HG03025 (cell line): ENCODE measurements at regions not wholly inside any gene's neighbourhood (a gene's known extent, or its start where the extent isn't known, plus 50 kb on each side); places are given as distances from the start of the nearest gene placed in this dataset.

Source experiments
- ATAC-seq: cut with Tn5 transposase; IDR thresholded peaks from one replicate; pipeline ENCODE4 v1.9.1; 2021; ENCODE audit warnings: mild to moderate bottlenecking, moderate library complexity; ENCODE audit not compliant: unreplicated experiment, low FRiP score

DNA sequence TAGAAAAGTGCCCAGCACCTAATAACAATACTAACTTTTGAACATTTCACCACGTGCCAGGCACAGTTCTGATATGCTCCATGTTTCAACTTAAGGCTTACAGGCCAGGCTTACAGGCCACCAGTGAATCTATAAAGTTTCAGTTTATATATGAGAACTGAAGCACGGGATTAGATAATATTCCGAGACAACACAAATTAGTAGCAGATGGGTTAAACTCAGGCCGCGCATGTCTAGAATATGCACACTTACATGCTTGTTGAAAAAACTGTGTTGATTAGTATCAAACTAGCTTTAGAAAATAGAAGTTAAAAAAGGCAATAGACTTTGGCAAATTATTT, 587.9 kb downstream of the MTRR start:
- no peak for ATAC-seq

DNA sequence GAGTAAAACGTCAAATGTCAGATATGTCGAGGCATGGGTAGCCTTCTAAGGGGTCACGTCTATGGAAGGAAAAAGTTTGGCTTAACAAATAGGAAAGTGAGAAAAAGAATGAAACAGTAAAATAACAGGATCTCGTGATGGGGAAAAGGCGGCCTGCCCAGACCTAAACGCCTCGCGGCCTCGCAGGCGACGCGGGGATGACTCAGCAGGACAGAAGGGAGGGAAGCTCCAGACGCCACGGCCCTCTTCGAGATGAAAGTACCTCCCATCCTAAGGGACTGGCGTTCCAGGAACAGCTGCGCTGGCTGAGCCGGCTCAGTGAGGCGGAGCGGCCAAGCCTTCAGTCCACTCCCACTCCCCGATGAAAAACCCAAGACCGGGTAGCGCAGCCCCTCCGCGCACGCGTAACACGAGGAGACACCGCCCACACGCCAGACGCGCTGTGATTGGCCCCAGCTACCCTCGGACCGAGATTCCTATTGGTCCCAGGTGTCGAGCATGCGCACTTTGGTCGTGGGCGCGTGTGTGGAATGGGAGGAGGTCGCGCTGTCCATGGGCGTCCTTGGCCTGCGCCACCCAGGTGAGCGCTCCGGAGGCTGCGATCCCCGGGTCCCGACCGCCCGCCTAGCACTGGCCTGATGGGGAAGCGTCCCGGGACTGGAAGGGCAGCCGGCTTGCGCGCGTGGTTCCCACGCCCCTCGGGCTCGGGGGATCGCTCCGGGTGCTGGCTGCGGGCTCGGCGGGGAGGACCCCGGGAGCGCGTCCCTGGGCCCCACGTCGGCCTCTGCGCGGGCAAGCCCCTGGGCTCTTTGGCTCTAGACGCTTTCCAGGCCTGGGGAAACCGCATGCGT, 588.5 kb downstream of the MTRR start:
- peak; percentile 91 for ATAC-seq

DNA sequence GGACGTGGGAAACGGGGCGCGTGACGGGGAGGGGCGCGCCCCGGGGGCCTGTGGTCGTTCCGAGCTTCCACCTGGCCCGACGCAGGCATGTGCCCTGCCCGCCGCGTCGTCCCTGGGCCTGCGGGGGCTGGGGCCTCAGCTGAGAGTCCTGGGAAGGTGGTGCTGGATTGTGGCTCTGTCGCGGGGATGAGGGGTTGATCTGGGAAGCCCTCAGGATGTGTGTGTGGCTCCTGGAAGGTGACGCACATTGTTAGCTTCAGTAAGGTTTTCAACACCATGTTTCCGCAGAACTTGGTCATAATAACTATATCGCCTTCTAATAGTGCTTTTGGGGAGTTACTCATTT, 589.1 kb downstream of the MTRR start:
- peak; percentile 24 for ATAC-seq

DNA sequence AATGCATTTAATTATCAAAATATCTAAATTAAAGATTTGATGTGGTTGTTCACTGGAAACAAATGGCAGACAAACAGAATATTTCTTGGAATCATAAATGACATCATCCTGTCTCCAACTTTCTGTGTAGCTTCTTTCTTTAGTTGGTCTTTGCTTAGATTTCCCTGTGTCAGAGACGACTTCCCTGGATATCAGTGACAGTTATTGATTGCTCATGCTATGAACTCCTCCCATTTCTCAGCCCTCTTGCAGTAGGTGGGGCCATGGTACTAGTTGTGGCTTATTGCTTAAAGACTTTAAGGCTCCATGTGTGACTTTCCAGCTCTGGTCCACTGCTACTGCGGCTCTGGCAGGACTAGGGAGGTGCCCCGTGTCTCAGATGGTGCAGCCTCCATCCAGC, 592.6 kb downstream of the MTRR start:
- ATAC-seq = no peak

DNA sequence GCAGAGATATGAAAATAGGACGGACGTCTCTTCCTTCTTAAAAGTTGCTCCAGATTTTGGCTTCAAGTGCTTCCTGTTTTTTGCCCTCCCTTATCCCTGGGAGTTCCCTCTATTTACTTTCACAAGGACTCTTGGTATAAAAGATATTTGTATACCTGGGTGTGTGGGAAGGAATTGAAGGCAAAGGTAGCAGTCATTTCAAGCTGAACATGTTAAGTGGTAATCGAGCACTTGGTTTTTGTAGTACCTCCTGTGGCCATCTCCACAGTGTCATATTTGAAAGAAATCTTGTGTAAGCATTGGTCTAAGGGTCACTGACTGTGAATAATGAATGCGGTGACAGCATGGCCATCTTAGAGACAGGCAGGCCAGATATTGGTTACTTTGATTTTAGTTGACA, 593.6 kb downstream of the MTRR start:
- ATAC-seq = no peak

DNA sequence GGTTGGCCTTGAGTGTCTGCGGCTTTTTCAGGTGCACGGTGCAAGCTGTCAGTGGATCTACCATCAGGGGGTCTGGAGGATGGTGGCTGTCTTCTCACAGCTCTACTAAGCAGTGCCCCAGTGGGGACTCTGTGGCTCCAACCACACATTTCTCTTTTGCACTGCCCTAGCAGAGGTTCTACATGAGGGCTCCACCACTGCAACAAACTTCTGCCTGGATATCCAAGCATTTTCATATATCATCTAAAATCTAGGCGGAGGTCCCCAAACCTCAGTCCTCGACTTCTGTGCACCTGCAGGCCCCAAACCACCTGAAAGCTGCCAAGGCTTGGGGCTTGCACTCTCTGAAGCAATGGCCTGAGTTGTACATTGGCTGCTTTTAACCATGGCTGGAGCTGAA, 601.5 kb downstream of the MTRR start:
- no peak for ATAC-seq

DNA sequence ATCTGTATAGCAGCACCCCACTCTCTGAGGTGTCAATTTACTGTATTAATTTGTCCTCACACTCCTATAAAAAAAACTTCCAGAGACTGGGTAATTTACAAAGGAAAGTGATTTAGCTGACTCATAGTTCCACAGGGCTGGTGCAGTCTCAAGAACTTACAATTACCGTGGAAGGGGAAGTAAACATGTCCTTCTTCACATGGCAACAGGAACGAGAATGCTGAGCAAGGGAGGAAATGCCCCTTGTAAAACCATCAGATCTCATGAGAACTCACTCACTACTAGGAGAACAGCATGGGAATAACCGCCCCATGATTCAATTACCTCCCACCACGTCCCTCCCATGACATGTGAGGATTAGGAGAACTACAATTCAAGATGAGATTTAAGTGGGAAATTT, 602.6 kb downstream of the MTRR start:
- ATAC-seq = no peak

DNA sequence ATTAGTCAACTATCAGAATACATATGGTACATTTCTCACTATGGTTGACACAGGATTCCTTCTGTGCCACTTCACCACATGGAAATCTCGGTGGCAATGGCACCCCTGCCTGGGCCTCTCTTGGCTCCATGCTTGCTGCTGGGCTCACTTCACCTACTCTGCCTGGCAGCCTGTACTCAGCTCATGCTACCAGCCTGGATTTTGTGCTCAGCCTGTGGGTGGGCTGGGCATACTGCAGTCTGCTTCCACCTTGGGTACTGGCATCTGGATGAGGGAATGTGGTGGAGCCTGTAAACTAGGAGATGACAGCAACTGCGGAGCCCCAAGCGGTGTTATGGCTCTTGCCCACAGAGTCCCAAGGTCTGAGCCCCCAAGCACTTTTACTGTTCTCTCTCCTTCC, 604.1 kb downstream of the MTRR start:
- ATAC-seq = no peak

DNA sequence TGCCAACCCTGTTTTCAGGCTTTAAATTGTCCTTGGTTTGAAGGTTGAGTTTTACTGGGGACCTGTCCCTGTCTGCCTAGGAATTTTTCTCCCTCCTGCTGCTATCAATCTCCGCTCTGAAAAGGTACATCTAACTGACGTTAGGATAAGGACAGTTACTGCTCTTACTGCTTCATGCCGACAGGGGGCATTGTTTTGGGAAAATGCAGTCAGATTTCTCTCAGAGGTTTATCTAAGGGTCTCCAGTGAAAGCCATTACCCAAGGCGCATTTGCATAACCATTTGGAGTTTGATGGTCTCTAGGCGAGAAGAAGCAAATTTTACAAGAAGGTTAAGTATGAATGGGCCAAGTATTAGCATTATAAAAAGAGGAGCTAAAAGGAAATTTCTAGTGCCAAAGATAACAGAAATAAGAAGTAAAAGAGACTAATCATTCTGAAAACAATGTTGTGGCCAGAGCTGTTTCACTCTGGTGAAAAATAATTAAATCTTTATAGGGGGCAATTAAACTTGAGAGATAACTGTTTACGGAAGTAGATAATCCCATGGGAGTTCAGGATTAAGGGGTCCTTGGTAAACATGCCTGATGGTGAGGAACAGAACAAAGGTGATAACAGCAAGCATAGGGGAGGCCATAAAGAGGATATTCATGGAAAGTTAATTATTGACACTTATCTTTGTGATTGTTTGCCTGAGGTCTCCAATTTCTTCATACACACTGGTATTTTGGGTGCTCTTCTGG, 605.0 kb downstream of the MTRR start:
- no peak for ATAC-seq

DNA sequence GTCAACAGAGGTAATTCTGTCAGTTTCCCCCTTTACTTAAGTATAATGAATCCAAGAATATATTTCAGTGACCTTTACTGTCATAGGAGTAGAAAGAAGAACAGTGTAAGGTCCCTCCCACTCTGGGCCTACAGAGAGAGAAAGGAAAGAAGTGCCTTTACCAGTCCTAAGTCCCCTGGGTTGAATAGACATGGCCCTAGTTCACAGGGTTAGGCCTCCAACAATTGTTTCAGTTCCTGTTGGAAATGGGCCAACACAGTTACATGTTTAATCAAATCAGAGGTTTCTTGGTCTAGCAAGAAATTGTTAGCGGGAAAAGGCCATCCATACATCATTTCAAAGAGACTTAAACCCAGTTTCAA, 605.6 kb downstream of the MTRR start:
- no peak for ATAC-seq

DNA sequence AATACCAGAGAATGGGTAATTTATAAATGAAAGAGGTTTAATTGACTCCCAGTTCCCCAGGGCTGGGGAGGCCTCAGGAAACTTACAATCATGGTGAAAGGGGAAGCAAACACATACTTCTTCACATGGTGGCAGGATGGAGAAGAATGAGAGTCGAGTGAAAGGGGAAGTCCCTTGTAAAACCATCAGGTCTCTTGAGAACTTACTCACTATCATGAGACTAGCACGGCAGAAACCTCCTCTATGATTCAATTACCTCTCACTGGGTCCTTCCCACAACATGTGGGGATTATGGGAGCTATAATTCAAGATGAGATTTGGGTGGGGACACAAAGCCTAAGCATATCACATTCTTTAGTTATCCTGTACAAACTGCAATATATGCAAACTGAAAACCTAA, 609.4 kb downstream of the MTRR start:
- ATAC-seq = no peak

DNA sequence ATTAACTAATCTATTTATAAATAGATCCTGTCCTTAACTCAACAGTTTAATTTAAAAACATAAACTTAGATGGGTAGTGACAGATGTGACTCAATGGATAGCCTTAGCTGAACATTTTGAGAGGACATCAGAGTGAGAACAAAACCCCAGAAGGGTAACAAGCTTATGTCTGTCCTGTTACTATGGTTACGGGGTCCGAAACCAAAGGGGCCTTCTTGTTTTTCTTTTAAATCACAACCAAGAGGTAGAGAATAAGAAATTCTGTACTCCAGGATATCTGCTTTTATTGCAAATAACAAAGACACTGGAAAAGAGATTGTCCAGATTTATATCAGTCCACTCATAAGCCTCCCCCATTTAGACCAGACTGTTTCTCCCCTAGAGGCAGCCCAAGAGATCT, 612.1 kb downstream of the MTRR start:
- ATAC-seq = no peak

DNA sequence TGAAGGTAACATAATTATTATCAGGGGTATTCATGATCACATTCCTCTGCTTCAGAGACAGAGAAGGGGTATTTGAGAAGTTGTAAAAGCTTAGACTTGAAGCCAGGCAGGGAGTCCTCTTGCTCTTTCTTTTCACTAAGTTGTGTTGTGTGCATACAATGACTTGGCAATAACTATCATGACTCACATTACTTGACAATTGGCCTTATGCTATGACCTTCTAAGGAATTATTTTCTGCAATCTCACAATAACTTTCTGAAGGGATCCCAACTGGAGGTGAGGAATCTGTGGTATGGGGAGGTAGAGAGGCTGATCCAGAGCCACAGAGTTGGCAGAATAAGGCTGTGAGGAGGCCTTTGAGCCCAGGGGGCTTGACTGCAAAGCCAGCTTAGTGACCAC, 622.3 kb downstream of the MTRR start:
- ATAC-seq = no peak

DNA sequence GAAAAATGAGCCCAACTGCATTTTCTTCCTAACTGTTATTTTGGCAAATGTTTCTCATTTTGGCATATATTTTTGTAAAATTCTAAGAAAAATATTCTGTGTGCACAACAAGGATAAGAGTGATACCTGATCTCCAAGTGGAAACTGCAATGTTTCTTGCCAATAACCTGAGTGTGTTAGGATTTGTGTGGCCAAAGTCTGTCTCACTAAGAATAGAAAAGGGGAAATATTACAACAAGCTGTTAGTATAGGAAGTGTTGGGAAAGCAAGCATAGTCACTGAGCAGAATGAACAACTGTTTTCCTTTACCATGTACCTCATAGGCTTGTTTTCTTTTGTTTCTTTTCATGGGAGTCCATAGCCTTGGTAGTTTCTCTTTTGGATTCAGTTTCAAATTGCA, 624.2 kb downstream of the MTRR start:
- ATAC-seq = no peak

DNA sequence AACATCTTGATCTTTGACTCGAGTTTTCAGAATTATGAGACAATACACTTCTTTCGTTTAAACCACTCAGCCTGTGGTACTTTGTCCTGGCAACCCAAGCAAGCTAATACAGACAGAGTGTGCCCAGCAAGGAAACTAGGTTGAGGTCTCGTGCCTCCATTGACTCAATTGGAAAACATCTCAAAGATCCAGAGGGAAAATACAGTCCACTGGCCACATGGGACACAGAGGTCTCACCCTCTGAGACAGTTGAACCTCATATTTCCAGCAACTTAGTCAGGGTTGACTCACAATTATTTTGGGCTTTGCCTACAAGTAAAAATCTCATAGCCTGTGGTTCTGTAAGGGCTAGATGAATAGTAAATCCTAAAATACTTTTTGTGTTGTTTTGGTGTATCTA, 631.5 kb downstream of the MTRR start:
- no peak for ATAC-seq

DNA sequence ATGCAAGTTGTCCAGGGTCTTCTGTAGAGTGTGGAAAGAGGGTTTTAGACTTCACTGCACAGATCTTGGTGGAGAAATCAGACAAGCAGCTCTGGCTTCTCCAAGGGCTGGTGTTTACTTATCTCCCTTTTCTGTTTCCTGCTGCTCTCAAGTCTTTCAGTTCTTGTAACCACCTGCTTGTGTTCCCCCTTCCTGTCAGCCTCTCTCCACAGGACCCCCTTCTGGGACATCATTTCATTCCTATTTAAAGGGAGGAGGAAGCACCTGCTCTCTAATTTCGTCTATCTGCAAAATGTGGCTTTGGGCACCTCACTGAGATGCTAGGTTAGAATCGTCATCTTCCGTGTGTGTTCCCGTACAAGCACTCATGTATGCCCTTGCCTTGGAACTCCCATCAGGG, 636.2 kb downstream of the MTRR start:
- ATAC-seq = no peak

DNA sequence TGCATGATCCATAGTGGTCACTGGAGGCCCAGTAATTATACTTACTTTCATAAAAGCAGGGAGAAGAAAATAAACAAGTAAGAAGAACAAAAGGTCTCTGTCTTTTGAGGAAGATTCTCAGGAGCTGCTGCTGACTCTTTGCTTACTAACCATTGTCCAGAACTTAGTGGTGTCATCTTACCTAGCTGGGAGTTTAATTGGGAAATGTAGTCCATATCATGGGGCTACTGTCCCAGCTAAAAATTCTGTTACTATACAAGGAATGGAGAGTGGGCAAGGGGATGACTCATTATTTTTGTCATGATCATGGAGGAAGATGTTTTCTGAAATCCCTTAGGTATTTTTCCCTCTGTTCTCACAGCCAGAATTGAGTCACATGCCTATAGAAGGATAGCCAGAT, 639.3 kb downstream of the MTRR start:
- no peak for ATAC-seq

DNA sequence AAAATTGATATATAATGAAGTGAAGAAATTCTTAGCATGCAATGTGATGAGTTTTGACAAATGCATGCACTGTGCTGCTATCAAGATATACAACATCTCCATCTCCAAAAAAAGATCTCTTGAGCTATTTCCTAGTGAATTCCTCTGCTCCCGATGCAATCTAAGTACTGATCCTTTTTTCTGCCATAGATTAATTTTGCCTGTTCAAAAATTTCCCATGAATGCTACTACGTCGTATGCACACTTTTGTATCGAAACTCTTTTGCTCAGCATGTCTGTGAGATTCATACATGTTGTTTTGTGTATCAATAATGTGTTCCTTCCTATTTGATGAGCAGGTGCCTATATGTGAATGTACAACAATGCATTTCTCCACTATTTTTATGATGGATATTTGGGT, 647.4 kb downstream of the MTRR start:
- ATAC-seq = no peak

DNA sequence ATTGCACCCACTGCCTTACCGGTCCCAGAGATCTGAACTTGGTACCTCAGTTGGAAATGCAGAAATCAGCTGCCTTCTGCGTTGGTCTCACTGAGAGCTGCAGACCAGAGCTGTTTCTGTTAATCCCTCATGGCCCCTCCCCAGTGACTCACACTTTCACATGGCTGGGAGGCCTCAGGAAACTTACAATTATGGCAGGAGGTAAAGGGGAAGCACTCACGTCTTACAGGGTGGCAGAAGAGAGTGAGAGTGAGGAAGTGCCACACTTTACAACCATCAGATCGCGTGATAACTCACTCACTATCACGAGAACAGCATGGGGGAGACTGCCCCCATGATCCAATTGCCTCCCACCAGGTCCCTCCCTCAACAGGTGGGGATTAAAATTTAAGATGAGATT, 648.5 kb downstream of the MTRR start:
- ATAC-seq = no peak

DNA sequence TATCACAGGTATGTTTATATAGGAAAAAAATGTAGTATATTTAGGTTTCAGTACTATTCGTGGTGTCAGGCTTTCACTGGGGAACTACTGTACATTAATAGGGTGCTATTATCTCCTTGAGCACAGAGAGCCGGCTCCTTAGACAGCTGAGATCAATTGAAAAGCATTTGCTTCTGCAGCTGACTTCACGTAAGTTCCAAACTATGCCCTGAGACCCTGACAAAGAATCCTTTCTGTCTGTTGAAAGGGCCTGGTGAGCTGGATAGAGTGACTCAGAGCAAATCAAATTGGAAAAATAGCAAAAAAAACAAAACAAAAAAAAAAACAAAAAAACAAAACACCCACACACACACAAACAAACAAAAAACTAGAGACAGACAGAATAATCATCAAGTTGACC, 652.0 kb downstream of the MTRR start:
- no peak for ATAC-seq

DNA sequence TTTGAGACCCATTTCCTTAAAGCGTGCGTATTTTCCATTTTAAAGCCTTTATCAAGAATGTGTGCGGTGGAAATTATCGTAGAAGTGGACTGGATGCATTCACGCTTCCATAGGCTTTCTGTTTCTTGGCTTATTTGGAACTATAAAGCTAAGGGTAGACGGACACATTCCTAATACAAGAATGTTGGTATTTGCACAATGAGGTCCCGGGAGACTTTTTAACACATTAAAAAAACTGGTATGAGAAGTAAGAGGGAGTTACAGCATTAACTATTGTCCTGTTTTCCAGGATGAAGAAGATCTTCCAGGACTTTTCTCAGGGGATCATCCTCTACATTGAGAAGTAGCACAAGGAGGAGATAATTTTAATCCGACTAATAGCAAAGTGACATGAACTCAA, 653.0 kb downstream of the MTRR start:
- no peak for ATAC-seq

DNA sequence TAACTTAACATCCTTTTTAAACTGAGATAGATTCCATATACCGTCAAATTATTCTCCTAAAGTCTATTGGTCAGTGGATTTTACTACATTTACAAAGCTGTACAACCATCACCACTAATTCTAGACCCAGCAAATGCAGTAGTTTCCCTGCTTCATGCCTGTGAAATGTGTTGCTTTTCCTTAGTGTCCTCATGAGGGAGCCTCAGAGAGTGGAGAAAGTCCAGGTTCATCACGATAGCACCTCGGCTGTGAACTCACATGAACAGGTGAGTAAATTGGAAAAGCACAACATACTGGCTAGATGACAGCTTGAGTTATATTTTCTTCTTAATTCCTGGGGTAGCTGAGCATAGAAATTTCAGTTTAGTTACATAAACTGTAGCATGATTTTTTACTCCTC, 653.7 kb downstream of the MTRR start:
- ATAC-seq = no peak
